Peyer's patch (tissue), 4 donors: ENCODE measurements at regions not wholly inside any gene's neighbourhood (a gene's known extent, or its start where the extent isn't known, plus 50 kb on each side); places are given as distances from the start of the nearest gene placed in this dataset.
"Not testable (repeated sequence)": the region's sequence is repeated elsewhere in the genome, so short reads cannot be mapped to it uniquely, and the experiment has no call there.

Experiments used
- DNase-seq, 3 donors: peaks; one replicate each; pipeline ENCODE4 v3.0.0-alpha.2; 2017 to 2019
- H3K27ac ChIP-seq, 4 donors: fragments of 200-600 bp; sonication (generic); one replicate each; pipeline ENCODE4 v1.5.1; 2016 to 2019
- H3K27me3 ChIP-seq, 2 donors: fragments of 200-600 bp; sonication (generic); one replicate each; pipeline ENCODE4 v1.5.1; 2019
- H3K36me3 ChIP-seq, 3 donors: fragments of 200-600 bp; sonication (generic); one replicate each; pipeline ENCODE4 v1.5.1; 2016 to 2019
- H3K4me1 ChIP-seq, 4 donors: fragments of 200-600 bp; sonication (generic); one replicate each; pipeline ENCODE4 v1.5.1; 2016 to 2019
- H3K4me3 ChIP-seq, 4 donors: fragments of 200-600 bp; sonication (generic); 1 replicate in 3 of 4; 2 replicates in 1 of 4; pipeline ENCODE4 v1.5.1; 2016 to 2019; ENCODE audit warnings: mild to moderate bottlenecking in 1 of 4
- H3K9me3 ChIP-seq, 4 donors: fragments of 200-600 bp; sonication (generic); one replicate each; pipeline ENCODE4 v1.5.1; 2016 to 2019; ENCODE audit warnings: mild to moderate bottlenecking in 1 of 4
- POLR2A ChIP-seq, 2 donors: fragments of 450-650 bp; IDR thresholded peaks; one replicate each; pipeline ENCODE4 v1.5.1; 2017; ENCODE audit warnings: antibody characterized with exemption in 2 of 2, mild to moderate bottlenecking in 2 of 2, moderate library complexity in 2 of 2
- TF ChIP-seq, protein P1 (sequence below), 6 experiments: fragments of 450-650 bp in 4 of 6; fragments of 200-600 bp in 2 of 6; sonication (generic) in 1 of 6; IDR thresholded peaks; one replicate each; pipeline ENCODE4 v1.5.1; 2017 to 2019; ENCODE audit warnings: antibody characterized with exemption in 6 of 6, mild to moderate bottlenecking in 3 of 6, moderate library complexity in 1 of 6

DNA sequence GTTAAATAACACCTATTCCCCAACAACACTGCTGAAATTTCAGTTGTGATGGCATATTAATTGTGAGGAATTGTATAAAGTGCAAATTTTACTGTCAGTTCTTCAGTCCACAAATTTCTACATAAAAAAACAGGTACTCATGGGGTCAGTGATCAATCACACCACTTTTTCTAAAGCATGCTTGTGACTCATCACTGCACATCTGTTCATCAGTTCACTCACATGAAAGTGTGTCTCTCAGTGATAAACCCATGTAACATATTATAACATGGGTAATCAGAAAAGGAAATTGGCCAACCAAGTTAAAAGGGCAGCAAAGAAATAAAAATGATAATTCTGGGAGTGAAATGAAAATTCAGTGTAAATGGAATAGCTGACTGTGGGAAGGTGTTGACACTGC lies 234.7 kb upstream of the FKBP1C start:
- no peak overlapping the region for H3K27ac ChIP-seq
- no peaks in the 10 kb centered on the region for H3K9me3 ChIP-seq
- H3K36me3 ChIP-seq = no peaks in the 10 kb centered on the region
- H3K27me3 ChIP-seq = no peaks in the 10 kb centered on the region
- no peak for DNase-seq
- no peak overlapping the region for H3K4me3 ChIP-seq
- no peaks in the 10 kb centered on the region for H3K4me1 ChIP-seq
- TF ChIP-seq, protein P1, sequence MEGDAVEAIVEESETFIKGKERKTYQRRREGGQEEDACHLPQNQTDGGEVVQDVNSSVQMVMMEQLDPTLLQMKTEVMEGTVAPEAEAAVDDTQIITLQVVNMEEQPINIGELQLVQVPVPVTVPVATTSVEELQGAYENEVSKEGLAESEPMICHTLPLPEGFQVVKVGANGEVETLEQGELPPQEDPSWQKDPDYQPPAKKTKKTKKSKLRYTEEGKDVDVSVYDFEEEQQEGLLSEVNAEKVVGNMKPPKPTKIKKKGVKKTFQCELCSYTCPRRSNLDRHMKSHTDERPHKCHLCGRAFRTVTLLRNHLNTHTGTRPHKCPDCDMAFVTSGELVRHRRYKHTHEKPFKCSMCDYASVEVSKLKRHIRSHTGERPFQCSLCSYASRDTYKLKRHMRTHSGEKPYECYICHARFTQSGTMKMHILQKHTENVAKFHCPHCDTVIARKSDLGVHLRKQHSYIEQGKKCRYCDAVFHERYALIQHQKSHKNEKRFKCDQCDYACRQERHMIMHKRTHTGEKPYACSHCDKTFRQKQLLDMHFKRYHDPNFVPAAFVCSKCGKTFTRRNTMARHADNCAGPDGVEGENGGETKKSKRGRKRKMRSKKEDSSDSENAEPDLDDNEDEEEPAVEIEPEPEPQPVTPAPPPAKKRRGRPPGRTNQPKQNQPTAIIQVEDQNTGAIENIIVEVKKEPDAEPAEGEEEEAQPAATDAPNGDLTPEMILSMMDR (IDR thresholded peaks at IDR 0.05) = no peak
- TF ChIP-seq POLR2A (IDR thresholded peaks at IDR 0.05) = no peak

DNA sequence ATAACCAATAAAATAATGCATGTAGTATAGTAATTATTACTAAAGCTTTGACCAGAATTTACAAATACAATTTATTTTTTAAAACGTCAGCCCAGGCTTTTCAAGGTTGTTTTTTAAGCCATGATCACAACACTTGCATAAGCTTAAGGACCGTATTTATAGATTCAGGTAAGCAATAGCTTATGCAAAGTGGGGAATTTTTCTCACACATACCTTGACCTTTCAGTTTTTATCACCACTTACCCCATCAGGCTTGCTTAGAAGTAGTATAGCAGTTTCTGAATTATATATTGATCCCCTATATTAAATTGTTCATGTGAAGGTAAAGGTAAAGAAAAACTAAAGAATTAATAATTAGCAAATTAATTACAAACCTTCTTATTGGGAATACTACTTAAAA lies 232.3 kb upstream of the FKBP1C start:
- Histone ChIP-seq H3K4me1 (no peaks in the 10 kb centered on the region), H3K36me3 (no peaks in the 10 kb centered on the region), H3K9me3 (no peaks in the 10 kb centered on the region), H3K4me3 (no peak overlapping the region), H3K27me3 (no peaks in the 10 kb centered on the region), H3K27ac (no peak overlapping the region)
- no peak for DNase-seq
- TF ChIP-seq, protein P1 (IDR thresholded peaks at IDR 0.05) = no peak
- TF ChIP-seq POLR2A (IDR thresholded peaks at IDR 0.05) = no peak

DNA sequence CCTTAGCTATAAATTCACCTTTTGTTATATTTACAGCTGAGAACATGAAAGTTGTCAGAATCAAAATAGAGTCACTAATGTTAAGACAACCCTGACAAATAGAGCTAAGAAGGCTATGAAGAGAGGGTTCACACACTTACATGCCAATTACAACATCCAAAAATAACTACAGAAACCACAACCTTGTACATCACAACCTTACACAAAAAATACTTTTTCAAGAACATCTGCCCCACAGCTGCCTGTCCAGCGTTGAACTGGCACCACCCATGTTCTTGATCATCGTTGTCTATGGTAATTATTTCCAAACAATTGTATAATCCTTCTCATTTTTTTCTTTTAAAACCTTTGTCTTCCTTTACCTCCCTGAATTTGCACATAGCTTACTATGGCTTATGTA lies 231.2 kb upstream of the FKBP1C start:
- TF ChIP-seq, protein P1 (IDR thresholded peaks at IDR 0.05) = no peak
- no peak for TF ChIP-seq POLR2A (IDR thresholded peaks at IDR 0.05)
- Histone ChIP-seq H3K4me3 (no peak overlapping the region), H3K27ac (no peak overlapping the region), H3K27me3 (no peaks in the 10 kb centered on the region), H3K36me3 (no peaks in the 10 kb centered on the region), H3K4me1 (no peaks in the 10 kb centered on the region), H3K9me3 (no peaks in the 10 kb centered on the region)
- no peak for DNase-seq

DNA sequence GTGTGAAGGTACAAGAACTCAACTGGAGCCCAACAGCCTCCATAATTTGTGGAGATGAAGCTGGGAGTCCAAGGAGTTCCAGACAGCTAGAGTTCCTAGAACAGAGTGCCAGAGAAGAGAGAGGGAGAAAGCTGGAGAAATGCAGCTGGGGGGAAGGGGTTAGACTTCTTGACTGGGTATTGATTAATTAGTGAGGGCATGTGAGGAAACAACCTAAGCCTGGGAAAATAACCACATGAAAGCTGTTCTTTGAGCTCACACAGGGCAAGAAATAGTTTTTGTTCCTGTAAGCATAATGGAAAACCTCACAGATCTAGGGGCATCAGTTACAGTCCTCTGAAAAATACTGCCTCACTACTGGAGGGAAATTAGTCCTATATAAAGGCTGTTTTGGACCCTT lies 230.5 kb upstream of the FKBP1C start:
- Histone ChIP-seq H3K27me3 (no peaks in the 10 kb centered on the region), H3K4me1 (no peaks in the 10 kb centered on the region), H3K36me3 (no peaks in the 10 kb centered on the region), H3K27ac (no peak overlapping the region), H3K9me3 (no peaks in the 10 kb centered on the region), H3K4me3 (no peak overlapping the region)
- no peak for DNase-seq
- TF ChIP-seq POLR2A (IDR thresholded peaks at IDR 0.05) = no peak
- TF ChIP-seq, protein P1 (IDR thresholded peaks at IDR 0.05) = no peak

GRCh38 chr6:62982951-62983350 lies 228.3 kb upstream of the FKBP1C start:
- no peaks in the 10 kb centered on the region for H3K36me3 ChIP-seq
- no peaks in the 10 kb centered on the region for H3K9me3 ChIP-seq
- H3K27me3 ChIP-seq = no peaks in the 10 kb centered on the region
- no peak for DNase-seq
- H3K4me1 ChIP-seq = no peaks in the 10 kb centered on the region
- H3K4me3 ChIP-seq = no peak overlapping the region
- no peak for TF ChIP-seq POLR2A (IDR thresholded peaks at IDR 0.05)
- TF ChIP-seq, protein P1 (IDR thresholded peaks at IDR 0.05) = no peak
- no peak overlapping the region for H3K27ac ChIP-seq

GRCh38 chr6:62991696-62992095 lies 219.6 kb upstream of the FKBP1C start:
- DNase-seq, H3K27ac ChIP-seq, H3K4me3 ChIP-seq: not testable (repeated sequence)

More at GRCh38 chr6:62991696-62992095, 219.6 kb upstream of the FKBP1C start:
- not testable (repeated sequence) for H3K27me3 ChIP-seq, H3K36me3 ChIP-seq, H3K9me3 ChIP-seq, H3K4me1 ChIP-seq
